ENCODE measurements at regions not wholly inside any gene's neighbourhood (a gene's known extent, or its start where the extent isn't known, plus 50 kb on each side); places are given as distances from the start of the nearest gene placed in this dataset.
"Not testable (repeated sequence)": the region's sequence is repeated elsewhere in the genome, so short reads cannot be mapped to it uniquely, and the experiment has no call there.

- no peak for DNase-seq
Measured at GRCh38 chr6:126919947-126920346, 198.5 kb upstream of the RSPO3 start.

GRCh38 chr6:126923807-126924206, 194.7 kb upstream of the RSPO3 start:
- no peak for DNase-seq

DNA sequence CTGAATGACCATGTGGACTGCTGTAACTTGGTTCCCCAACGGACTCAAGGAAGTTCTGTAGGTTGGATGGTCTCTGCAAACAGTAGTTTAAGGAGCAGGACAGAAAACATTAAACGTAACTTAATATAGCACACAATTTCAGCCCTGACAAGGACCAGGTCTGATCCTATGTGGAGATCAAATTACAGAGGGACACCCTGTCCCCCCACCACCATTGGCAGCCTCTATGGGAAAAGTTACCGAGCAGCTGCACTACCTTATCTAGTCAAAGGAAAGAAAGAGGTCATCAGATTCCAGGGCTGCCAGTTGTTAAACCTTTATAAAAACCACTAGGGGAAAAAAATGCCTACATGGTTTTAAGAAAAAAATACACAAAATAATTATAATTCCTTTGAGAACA, 191.5 kb upstream of the RSPO3 start:
- DNase-seq, result no peak

DNA sequence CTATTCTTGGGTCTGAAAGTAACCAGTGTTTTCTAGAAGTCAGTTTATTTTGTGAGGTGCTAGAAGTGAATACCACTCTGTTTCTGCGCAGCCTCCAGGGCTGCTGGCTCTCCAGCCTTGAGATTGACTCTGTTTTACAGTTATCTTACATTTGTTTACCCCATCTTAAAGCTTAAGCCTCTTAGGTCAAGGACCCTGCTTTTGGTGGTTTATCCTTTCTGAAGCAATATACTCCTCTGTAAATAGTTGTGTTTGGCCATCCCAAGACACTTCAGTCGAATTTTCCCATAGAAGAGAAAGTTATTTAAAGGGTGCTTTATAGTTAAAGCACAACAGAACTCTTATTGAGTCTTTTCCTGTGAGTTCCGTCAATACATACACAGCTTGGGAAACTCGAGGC, 190.6 kb upstream of the RSPO3 start:
- DNase-seq, result no peak

- DNase-seq, result no peak
Measured at GRCh38 chr6:126937426-126937825, 181.0 kb upstream of the RSPO3 start.

DNA sequence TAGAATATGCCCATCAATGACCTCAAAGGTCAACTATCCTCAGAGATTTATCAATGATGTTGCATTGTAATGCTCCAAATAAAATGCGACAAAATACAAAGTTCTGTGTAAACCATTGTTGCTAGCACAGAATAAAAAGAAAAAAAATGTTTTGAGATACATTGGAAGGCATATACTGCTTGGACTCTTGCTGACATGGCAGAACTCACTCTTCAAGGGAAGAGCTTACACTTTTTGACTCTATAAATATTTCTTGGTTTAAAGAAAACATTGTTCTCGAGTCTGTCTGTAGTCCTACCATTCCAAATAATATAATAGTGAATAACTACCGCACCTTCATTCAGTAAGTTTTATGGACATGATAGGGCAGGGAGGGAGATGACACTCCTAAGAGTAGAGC, 178.7 kb upstream of the RSPO3 start:
- no peak for DNase-seq

- no peak for DNase-seq
Measured at GRCh38 chr6:126941751-126942150, 176.7 kb upstream of the RSPO3 start.

DNA sequence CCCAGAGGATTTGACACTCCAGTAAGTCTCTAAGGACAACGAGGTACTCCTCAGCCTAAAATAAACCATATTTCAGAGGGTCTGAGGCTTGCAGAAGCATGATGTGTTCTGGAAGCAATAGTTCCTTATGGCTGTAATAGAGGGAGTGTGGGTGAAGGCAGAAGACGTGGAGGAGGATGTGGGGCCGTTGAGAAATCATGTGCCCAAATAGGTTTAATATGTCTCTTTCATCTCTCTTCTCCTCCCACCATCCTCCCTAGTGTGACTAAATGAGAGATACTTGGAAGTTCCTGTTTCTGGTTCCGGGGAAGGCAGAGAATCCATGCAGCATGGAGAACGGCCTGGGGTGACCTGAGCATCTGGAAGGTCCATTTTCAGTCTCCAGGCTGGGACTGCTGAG, 174.0 kb upstream of the RSPO3 start:
- DNase-seq, result no peak

- no peak for DNase-seq
Measured at GRCh38 chr6:126945150-126945685, 173.3 kb upstream of the RSPO3 start.

DNA sequence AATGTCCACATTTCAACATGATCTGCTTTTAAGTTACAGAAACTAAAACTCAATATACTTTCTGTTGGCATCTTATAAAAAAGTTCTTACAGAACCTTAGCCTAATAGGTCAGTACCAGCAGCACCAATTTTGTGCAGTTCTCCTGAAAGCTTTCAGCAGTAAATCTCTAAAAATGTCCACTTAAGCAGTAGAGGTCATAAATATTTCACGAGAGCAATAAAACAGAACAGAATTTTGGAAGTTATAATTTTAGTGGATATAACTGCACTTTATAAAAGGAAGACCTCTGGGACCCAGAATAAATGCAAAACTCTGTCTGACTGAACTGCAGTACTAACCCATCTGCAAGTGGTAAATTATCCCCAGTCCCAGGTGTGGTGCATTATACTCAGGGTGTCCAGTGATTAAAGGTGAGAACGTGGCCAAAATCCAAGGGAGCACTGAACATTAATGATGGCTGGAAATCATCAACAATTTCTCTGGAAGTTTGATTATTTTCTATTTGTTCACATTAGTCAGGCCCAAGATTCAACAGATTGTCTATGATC, 172.6 kb upstream of the RSPO3 start:
- no peak for DNase-seq

DNA sequence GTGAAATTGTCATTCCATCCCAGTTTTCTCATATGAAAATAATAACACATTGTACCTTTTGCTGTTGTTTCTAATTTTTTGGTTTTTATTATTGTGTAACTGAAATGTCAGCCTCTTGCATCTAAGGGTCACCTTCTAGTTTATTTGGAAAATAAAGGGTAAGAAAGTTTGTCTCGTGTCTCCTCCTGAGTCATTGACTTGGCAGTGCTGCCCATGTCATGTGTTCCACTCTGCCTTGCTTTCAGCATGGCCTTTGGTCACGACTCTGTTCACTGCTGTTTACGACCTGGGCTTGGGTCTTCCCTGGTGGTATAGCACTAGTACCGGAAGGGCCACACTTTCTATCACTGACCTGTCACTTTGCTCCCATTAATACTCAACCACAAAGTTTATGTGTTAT, 171.4 kb upstream of the RSPO3 start:
- DNase-seq, result no peak

- no peak for DNase-seq
Measured at GRCh38 chr6:126949786-126950185, 168.7 kb upstream of the RSPO3 start.

- no peak for DNase-seq
Measured at GRCh38 chr6:126955621-126956020, 162.8 kb upstream of the RSPO3 start.

DNA sequence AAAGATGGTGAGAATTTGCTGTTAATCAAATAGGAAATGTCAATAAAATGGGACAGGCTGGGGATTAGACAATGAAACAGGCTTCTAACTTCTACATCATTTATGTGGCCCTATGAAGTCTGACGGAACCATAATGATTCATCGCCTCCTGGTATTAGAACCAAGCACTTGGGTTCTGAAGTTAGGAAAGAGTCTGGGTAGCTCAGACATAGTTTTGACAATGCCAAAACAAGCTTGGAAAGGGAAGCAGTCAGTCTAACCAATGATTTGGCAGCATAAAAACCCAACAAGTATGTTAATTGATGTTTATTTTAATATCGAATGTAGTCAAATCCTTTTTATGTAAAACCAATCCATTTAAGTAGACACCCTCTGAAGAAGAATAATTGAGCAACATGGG, 160.8 kb upstream of the RSPO3 start:
- DNase-seq, result no peak

DNA sequence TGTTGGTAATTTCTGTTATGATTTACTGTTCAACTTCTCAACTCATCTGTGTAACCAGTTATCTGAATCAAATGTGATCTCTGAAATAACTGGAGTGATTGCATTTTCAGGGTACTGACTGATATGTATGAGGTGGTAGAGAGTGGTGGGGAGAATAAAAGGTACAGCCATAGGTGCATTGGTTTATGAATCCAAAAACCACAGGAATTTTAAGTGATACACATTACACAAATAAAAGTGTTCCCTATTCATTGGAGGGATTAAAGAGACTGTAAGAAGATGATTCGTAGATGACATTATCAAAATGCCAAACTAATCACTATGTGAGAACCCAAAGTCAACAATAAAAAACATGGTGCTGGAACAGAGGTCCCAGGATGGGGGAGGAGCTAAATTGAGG, 158.7 kb upstream of the RSPO3 start:
- no peak for DNase-seq

- no peak for DNase-seq
Measured at GRCh38 chr6:126963077-126963809, 155.2 kb upstream of the RSPO3 start.

DNA sequence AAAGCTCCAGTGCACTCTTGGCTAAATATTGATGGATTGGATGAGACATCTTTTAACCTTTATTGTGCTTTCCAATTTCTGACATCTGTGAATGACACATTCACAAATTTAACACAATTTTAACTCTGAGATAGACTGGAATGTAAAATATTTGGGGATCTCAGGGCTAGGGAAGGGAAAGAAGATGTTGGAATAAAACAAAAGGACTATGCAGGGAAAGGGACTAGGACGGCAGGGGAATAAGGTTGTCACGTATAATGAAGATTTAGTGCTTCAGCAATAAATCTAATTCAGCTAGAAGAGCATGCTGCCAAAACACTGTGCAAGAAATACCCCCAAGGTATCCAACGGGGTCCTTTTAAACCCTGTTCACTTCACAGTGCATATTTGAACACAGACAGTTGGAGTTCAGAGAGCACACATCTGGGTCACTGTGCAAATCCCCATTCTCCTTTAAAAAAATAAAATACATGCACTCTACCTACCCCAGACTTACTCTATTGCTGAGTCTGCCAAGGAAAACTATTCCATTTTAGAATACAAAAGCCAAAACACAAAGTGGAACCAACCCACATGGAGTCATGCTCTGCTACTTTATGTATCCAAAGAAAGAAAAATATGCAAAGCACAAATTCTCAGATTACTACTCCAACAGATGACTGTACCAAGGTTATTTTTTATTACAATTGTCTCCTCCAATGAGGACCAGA, 151.0 kb upstream of the RSPO3 start:
- DNase-seq, result no peak

GRCh38 chr6:126976253-126976797, 142.1 kb upstream of the RSPO3 start:
- no peak for DNase-seq

- no peak for DNase-seq
Measured at GRCh38 chr6:126983779-126984178, 134.7 kb upstream of the RSPO3 start.

- not testable (repeated sequence) for DNase-seq
Measured at GRCh38 chr6:126988125-126988524, 130.3 kb upstream of the RSPO3 start.

DNA sequence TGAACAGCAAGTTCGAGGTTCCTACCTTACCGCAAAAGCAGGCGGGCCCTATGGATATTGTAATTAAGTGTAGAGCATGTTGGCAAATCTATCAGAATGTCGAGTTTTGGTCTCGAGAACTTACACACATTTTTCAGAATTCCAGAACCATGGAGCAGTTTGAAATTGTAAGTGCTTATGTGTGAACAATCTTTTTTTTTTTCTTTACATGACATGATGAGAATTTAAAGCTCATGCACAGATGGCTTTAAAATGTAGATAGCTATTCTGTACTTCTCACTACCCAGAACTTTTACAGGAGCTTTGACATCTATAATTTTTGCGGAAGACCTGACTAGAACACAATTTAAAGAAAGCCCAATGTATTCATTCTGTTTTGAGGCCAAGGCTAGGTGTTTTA, 117.8 kb upstream of the RSPO3 start:
- DNase-seq, result no peak

GRCh38 chr6:127013865-127014264, 104.6 kb upstream of the RSPO3 start:
- no peak for DNase-seq

DNA sequence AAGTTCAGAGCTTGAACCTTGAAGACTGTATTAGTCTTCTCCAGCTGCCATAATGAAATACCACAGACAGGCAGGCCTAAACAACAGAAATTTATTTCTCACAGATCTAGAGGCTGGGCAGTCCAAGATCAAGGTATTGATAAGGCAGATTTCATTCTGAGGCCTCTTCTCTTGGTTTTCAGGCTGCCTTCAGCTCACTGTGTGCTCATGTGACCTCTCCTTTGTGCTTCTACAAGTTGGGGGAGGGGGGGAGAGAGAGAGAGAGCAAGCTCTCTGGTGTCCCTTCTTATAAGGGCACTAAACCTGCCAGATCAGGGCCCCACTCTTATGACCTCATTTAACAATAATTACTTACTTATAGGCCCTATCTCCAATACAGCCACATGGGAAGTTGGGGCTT, 102.6 kb upstream of the RSPO3 start:
- no peak for DNase-seq

DNA sequence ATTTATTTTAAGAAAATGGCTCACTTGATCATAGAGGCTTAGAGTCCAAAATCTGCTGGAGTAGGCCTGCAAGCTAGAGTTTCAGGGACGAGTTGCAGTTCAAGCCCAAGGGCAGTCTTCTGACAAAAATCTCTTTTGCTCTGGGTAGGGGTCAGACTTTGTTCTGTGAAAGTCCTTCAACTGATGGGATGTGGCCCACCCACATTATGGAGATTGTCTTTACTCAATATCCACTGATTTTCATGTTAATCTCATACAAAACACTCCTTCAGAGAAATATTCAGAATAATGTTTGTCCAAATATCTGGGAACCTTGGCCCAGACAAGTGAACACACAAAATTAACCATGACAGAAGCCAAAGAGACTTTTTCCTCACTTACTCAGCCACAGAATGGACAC, 98.6 kb upstream of the RSPO3 start:
- no peak for DNase-seq

Measured in NCI-H1092 treated with DMSO at 0.1 percent for 48 hours (cell line).